LNCAP (cell line): ENCODE measurements at regions not wholly inside any gene's neighbourhood (a gene's known extent, or its start where the extent isn't known, plus 50 kb on each side); places are given as distances from the start of the nearest gene placed in this dataset.

ENCODE experiments used
- CTCF ChIP-seq: fragments of 450-650 bp; IDR thresholded peaks from 2 replicates; pipeline ENCODE4 v1.5.1; 2017; ENCODE audit warnings: mild to moderate bottlenecking

- no peak; the same call in 1 of the 2 replicates for TF ChIP-seq CTCF
Observed at GRCh38 chr5:73298772-73299630, 126.0 kb downstream of the TMEM174 start.

GRCh38 chr5:73298251-73298771 is 125.3 kb downstream of the TMEM174 start:
- TF ChIP-seq CTCF: no peak

- no peak for TF ChIP-seq CTCF
Observed at GRCh38 chr5:73297430-73297829, 124.4 kb downstream of the TMEM174 start.

GRCh38 chr5:73296772-73297171 is 123.8 kb downstream of the TMEM174 start:
- TF ChIP-seq CTCF: no peak

GRCh38 chr5:73295921-73296320 is 122.9 kb downstream of the TMEM174 start:
- no peak for TF ChIP-seq CTCF

- peak; percentile 22; the same call in 1 of the 2 replicates for TF ChIP-seq CTCF
Observed at GRCh38 chr5:73295447-73295846, 122.5 kb downstream of the TMEM174 start.

- no peak for TF ChIP-seq CTCF
Observed at GRCh38 chr5:73292816-73293459, 119.9 kb downstream of the TMEM174 start.
